HG03060 (cell line): ENCODE measurements at regions not wholly inside any gene's neighbourhood (a gene's known extent, or its start where the extent isn't known, plus 50 kb on each side); places are given as distances from the start of the nearest gene placed in this dataset.
"Not testable (repeated sequence)": the region's sequence is repeated elsewhere in the genome, so short reads cannot be mapped to it uniquely, and the experiment has no call there.

ENCODE experiments used
- ATAC-seq: cut with Tn5 transposase; IDR thresholded peaks from one replicate; pipeline ENCODE4 v1.9.1; 2021; ENCODE audit warnings: low read depth, moderate number of reproducible peaks; ENCODE audit not compliant: unreplicated experiment

- no peak for ATAC-seq
These were observed 137.9 kb upstream of the ZC3H15 start for GRCh38 chr2:186348200-186348599.

- peak; percentile 57 for ATAC-seq
These were observed 136.6 kb upstream of the ZC3H15 start for GRCh38 chr2:186349508-186349907.

- not testable (repeated sequence) for ATAC-seq
These were observed 131.9 kb upstream of the ZC3H15 start for GRCh38 chr2:186354160-186354559.

- no peak for ATAC-seq
These were observed 120.7 kb upstream of the ZC3H15 start for GRCh38 chr2:186365406-186365805.

DNA sequence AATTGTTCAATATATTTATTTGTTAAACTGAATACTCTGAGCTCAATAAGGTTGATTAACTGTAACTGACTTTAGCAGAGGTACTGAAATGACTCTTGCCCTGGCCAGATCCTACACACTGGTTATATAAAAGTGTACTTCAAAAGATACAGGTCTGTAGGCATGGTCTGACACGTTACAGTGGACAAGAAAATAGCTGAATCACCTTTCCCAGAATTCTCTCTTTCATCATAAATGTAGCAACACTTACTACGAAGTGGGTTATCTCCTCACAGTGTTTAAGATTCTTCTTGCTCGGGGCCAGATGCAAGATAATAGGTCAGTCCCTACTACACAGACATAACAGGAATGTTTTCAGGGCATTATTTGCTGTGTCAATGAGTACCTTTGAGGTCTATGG is 107.0 kb upstream of the ZC3H15 start:
- no peak for ATAC-seq

DNA sequence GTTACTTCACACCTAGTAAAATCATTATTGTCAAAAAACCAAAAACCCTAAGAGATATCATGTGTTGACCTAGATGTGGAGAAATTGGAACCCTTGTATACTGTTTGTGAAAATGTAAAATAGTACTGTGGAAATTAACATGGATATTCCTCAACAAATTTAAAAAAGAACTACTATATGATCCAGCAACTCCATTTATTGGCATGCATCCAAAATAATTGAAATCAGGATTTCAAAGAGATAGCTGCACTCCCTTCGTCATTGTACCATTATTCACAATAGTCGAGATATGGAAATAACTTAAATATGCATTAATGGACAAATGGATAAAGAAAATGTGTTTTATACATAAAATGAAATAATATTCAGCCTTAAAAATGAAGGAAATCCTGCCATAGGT is 105.3 kb upstream of the ZC3H15 start:
- no peak for ATAC-seq

DNA sequence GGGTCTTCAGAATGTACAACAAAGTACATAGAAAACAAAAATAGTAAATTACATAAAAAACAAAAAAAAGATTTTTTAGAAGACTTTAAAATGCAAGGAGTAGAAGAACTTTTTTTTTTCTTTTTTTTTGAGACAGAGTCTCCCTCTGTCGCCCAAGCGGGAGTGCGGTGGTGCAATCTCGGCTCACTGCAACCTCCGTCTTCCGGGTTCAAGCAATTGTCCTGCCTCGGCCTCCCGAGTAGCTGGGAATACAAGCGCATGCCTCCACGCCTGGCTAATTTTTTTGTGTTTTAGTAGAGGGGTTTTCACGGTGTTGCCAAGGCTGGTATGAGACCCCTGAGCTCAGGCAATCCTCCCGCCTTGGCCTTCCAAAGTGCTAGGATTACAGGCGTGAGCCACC is 104.5 kb upstream of the ZC3H15 start:
- ATAC-seq: no peak

- ATAC-seq: no peak
These were observed 103.1 kb upstream of the ZC3H15 start for GRCh38 chr2:186382932-186383331.

DNA sequence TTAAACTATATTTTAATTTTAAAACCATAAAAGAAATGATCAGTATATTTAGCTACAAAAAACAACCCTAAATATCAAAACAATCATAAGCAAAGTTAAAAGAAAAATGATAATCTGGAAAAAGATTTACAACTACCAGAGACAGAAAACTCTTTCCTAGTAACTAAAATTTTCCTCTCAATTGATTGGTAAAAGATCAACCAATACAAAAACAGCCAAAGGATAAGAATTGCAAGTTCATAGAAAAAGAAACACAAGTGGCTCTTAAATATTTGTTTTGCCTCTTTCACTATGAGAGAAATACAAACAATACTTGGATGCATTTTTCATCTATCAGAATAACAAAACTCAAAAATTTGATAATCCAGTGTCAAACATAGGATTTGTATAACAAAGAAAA is 101.8 kb upstream of the ZC3H15 start:
- no peak for ATAC-seq

GRCh38 chr2:186385638-186386201 is 100.3 kb upstream of the ZC3H15 start:
- ATAC-seq: not testable (repeated sequence)

DNA sequence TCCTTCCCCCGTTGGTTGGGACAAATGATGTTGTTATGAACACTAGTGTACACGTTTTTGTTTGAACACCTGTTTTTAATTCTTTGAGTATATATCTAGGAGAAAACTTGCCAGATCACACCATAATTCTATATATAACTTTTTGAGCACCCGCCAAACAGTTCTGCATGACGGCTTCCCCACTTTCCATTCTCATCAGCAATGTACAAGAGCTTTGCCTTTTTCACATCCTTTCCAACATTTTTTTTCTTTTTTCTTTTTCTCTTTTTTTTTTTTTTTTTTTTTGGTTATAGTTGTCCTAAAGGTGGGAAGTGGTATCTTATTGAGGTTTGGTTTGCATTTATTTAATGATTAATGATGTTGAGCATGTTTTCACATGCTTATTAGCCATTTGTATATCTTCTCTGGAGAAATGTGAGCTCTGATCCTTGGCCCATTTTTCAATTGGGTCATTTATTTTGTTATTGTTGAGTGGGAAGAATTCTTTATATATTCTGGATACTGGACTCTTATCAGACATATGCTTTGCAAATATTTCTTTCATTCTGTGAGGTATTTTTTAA is 86.9 kb upstream of the ZC3H15 start:
- peak; percentile 75 for ATAC-seq

DNA sequence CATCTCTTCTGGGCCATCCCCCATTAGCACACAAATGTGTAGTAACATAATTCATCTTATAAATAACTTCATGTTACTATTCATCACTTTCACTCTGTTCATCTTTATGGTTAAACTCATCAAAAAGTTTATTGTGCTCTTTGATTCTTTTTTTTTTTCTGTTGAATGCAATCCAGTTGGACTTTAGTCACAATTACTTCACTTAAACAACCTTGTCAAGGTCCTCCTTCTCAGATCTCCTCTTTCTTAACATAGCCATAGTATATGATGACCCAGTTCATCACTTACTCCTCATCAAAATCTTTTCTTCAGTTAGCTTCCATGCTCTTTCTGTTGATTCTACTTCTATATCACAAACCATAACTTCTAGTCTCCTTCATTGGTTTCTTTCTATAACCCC is 80.2 kb upstream of the ZC3H15 start:
- no peak for ATAC-seq

DNA sequence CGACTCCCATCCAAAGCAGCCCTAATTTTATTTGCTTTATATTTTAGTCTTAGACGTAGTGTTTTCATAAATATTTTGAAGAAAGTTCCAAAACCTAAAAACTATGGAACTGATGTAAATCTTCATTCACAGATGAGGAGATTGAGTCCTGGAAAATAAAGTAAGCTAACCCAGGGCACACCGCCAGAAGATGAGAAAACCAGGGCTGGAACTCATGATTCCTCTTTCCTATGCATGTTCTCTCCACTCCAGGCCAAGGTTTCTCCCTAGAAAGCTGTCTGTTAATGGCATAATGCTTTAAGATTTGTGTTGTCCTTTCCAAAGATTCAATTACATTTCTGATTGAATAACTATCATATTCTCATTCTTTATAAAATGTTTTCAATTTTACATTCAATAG is 78.4 kb upstream of the ZC3H15 start:
- no peak for ATAC-seq

DNA sequence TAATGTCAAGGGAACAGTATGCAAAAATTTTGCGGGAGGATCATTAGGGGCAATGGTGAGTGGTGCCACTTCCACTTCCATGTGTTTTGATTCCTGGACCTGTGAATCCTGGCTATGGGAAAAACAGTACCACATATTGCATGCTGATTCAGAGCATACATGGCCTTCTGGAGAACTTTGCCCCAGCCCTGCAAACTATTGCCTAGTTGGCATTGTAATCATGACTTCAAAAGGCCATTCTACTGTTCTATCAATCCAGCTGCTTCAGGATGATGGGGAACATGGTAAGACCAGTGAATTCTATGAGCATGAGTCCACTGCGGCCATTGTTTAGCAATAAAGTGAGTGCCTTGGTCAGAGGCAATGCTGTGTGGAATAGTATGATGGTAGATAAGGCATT is 75.3 kb upstream of the ZC3H15 start:
- no peak for ATAC-seq

DNA sequence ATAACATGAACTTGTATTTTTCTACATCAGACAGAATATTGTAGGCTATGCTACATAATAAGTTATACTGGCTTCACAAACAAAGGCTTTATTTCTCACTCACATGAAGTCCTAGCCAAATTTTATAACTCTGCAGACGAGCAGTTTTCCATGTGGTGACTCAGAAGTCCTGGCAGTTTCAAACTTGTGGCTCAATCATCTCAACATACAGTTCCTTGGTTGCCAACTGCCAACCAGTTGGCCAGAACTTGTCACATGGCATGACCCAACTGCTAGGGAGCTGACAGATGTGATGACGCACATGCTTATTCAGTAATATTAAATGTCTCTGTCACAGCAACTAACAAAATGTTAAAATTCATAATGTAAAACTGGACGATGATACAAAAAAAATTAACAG is 63.8 kb upstream of the ZC3H15 start:
- ATAC-seq: no peak

DNA sequence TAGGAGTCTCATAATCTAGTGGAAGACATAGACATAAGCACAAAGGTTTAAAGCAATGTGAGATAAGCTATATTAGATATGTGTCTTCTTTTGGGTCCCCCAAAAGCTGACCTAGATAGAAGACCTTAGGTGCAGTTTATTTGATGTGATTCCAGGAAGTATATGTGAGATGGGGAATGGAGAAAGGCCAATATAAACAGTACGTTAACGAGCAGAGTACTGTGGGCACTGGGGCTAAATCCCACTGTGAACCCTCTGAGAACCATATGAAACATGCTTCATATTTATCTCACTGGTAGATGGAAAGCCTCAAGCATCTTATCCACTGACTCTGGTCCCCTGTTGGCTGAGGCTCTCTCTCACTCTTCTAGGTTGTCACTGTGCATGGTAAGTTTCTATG is 62.6 kb upstream of the ZC3H15 start:
- no peak for ATAC-seq

DNA sequence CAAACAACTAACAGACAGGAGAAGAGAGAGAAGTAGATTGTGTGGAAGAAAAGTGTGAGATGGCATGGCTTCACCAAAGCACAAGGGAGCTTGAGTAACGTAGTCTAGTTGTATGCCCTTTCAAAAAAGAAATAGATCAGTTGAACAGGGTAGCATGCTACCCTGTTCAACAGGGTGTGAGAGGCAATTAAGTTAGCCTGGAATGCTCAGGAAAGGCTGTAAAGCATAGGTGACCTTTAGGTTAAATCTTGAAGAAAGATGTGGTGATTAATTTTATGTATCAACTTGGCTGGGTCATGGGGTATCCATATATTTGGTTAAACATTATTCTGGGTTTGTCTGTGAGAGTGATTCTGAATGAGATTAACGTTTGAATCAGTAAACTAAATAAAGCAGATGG is 61.8 kb upstream of the ZC3H15 start:
- no peak for ATAC-seq

DNA sequence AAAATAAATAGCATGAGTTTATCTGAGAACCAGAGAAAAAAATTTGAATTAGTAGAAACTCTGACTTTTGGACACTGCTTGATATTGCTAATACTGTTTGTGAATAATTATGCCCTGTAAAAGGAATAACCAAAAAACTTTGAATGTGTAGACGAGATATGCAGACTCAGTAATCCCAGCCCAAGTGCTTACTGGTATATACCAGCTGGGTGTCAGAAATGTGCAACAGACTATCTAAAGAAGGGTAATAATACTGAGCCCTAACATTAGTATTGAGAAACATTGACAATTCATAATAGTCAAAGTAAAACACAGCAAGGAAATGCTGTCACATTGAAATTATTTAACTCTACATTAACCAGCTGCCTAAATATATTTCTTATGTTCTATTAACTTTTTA is 60.5 kb upstream of the ZC3H15 start:
- ATAC-seq: no peak

DNA sequence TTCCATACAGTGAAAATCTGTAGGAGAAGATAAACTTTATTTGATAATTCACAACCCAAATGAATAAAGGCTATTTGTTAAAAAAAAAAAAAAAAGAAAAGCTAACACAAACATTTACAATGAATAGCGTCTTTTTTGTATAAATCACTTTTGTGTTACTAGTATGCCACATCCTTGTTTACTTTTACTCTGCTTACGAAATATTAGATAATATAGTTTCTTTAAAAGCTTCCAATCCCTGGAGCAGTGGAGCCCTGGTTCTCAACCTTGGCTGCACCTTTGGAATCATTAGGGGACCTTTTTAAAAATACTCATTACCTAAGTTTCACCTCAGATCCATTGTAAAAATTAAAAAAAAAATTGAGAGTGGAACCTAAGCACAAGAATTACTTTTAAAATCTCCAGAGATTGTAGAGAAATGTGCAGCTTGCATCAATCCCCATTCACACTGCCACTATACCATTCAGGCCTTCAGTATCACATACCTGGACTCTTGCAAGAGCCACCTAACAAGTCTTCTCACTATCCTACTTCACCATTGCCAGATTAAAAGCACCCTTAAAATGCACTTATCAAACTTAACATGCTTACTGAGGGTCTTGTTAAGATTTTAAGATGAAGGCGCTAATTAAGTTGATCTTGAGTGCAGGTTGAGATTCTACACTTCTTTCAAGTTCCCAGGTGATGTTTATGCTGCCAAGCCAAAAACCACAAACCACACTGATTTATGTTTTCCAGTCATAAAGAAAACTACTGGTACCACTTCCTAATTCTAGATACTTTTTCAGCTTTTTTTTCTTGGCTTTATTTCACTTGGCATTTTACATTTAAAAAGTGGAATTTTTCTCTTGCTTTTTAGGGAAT is 59.7 kb upstream of the ZC3H15 start:
- ATAC-seq: peak; percentile 83

DNA sequence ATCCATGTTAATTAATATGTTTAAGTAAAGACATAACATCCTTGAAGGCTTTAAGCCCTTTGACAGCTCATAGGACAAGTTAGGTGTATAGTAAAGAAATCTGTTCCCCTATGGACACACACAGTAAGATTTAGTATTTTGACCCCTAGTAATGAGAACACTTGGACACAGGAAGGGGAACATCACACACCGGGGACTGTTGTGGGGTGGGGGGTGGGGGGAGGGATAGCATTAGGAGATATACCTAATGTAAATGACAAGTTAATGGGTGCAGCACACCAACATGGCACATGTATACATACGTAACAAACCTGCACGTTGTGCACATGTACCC is 59.1 kb upstream of the ZC3H15 start:
- peak; percentile 8 for ATAC-seq

GRCh38 chr2:186427970-186428369 is 58.1 kb upstream of the ZC3H15 start:
- ATAC-seq: no peak

DNA sequence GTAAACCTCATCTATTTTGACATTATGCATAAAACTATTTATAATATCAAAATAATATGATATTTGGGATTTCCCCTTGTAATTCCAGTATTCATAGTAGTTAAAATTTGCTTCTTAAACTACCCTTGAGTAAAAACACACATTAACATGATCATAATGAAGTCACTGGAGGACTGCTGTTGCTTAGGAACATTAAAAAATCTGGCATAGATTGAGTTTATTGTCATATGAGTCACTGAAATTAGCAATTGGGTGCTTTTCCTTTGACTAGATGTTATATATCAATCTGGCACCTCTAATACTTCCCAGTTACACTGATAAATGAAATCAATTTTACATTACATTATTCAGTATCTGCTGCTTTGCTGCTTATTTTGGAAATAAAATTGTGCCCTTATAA is 57.0 kb upstream of the ZC3H15 start:
- ATAC-seq: no peak
